CD4-positive, alpha-beta T cell treated with Interleukin-4 for 1 hour (primary cell): ENCODE measurements at regions not wholly inside any gene's neighbourhood (a gene's known extent, or its start where the extent isn't known, plus 50 kb on each side); places are given as distances from the start of the nearest gene placed in this dataset.

ENCODE experiments used
- DNase-seq, 2 donors: peaks; one replicate each; pipeline ENCODE4 v3.0.0-alpha.2; 2020 to 2022

DNA sequence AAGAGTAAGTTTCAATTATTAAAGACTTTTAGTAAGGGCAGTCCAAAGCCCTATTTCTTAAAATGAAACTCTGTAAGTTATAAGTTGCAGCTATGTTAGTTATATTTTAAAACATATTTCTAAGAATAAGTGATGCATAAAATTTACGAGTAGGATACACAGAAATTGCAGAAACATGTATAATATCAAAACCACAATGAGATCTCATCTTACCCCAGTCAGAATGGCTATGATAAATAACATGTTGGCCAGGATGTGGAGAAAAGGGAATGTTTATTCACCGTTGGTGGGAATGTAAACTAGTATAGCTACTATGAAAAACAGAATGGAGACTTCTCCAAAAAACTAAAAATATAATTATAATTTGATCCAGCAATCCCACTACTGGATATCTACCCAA is 201.2 kb downstream of the CBLN2 start:
- DNase-seq: no peak

DNA sequence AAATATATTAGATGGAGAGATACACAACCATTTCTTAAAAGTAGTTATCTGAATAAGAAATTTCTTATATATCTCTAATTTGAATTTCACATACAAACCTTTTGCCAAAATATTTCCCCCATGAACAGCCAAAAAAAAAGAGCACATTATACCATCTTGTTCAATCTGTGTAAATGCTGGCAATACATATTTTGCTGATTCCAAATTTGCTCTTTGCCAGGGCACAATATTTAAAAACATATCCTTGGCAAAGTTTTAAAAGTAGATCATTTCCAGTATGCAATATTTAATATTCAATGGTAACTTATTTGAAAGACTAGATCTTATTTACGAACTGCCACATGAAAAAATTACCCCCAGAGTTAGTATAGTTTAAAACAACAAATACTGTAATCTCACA is 204.2 kb downstream of the CBLN2 start:
- DNase-seq: no peak

DNA sequence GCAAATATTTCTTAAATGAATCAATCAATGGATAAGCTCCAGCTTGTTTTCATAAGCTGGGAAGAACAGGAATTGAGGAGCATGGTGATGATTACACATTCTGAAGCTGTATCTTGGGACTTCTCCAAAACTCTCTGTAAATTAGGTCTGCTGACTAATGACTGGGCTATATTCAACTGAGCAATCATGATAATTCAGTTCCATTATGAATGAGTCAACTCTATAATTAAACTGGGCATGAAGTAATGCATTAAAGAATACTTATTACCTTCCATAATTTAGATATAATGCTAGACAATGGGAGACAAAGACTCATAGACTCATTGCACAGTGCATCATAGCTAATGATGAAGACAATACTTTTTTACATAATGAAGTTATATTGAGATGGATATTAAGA is 207.4 kb downstream of the CBLN2 start:
- DNase-seq: no peak

DNA sequence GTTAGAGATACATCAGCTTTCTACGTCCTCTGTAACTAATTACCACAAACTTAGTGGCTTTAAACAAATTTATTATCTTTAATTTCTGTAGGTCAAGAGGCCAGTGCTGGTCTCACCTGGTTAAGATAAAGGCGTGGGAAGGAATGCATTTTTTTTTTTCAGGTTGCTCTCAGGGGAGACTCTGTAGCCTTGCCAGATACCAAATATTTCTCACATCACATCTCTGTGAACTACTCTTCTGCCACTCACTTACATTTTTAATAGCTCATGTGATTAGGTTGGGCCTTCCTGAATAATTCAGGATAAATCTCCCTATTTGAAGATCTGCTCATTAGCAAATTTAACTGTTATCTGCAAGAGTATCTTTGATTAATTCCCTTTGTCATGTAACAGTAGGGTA is 214.6 kb downstream of the CBLN2 start:
- DNase-seq: no peak

DNA sequence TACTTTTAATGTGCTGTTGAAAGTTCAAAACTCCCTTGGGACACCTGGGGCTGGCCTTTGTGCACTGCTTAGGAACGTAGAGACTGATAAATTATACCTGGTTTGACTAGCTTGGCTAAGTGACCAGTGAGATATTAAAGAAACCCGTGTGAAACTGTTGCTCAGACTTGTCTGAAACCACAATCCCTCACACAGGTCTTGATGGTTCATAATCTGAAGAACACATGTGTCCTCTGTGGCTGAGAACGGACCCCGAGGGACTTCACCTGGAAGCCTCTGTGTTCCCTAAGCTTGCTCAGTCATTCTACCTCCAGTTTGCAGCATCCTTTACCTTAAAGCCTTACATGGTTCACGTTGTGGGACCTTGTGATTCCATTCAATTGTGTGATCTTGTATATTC is 218.8 kb downstream of the CBLN2 start:
- DNase-seq: no peak

DNA sequence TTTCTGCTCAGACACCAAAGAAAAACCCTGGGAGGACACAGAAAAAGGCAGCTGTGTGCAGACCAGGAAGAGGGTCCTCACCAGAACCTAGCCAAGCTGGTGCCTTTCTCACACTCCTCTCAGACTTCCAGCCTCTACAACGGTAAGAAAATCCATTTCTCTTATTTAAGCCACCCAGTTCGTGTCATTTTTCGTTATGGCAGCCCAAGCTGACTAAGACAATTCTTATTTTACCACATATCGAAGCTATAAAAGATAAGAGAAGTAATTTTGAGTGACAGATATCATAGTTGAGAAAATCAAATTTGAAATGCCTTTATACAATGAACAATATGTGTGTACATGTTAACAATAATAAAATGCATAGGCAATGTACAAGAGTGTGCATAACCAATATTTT is 219.5 kb downstream of the CBLN2 start:
- no peak for DNase-seq

DNA sequence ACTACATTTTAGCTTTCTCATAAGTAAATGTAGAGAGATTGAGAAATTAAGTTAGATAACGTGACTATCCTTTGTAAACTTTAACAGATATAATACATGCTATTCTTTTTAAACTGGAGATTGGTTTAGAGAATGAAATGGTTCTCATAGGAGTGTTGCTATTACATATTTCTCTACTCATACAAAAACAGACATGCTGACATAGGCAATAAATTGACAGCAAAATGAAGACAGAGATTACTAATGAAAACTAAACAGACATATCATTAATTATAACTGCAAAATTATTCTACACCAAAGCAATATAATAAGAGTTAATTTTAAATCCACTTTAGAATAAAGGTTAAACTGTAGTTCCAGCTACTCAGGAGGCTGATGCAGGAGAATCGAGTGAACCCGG is 227.6 kb downstream of the CBLN2 start:
- no peak for DNase-seq

DNA sequence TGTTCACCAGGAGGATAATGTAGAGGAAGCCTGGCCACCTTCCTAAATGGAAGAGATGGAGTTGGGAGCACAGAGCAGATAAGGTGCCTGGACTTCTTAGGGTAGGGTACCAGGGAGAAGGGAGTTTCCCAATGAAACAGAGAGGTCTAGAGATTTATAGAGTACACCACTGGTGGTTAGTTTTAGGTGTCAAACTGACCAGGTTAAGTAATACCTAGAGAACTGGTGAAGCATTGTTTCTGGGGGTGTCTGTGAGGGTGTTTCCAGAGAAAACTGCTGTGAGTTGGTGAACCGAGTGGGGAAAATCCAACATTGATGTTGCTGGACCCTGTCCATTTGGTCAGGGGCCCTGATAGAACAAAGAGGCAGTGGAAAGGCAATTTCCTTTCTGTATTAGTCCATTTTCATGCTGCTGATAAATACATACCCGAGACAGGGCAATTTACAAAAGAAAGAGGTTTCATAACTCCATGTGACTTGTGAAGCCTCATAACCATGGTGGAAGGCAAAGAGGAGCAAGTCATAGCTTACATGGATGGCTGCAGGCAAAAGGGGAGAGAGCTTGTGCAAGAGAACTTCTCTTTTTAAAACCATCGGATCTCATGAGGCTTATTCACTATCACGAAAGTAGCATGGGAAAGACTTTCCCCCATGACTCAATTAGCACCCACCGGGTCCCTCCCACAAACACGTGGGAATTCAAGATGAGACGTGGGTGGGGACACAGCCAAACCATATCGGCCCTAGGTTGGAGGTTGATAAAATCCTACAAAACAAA is 260.8 kb downstream of the CBLN2 start:
- no peak for DNase-seq

DNA sequence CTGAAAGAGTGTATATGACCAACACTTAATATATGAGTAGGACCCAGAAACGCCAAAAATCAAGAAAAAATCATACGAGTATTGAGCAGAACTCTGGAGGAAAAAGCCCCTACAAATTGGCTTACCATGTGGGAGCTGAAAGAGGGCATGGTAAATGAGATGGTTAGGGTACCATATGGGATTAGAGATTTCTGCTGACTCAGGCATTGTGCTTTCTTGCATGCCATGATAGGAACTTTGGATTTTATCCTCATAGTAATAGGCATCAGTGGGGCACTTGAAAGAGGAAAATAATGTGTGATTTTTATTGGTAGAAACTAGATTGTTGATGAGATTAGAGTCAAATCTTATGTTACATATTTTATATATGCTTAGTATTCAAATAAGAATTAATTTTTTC is 271.1 kb downstream of the CBLN2 start:
- no peak for DNase-seq

DNA sequence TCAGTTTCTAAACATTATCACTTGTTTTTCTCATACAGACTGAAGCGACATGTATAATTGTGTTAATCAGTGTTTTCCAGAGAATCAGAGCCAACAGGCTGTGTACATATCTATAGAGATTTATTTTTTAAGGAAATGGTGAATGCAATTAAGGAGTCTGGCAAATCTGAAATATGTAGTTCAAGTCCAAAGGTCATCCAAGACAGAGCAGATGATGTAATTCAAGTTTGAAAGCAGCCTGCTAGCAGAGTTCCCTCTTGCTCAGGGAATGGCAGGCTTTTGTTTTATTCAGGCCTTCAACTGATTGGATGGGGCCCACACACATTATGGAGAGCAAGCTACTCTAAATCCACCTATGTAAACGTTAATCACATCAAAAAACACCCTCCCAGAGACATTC is 282.6 kb downstream of the CBLN2 start:
- no peak for DNase-seq

DNA sequence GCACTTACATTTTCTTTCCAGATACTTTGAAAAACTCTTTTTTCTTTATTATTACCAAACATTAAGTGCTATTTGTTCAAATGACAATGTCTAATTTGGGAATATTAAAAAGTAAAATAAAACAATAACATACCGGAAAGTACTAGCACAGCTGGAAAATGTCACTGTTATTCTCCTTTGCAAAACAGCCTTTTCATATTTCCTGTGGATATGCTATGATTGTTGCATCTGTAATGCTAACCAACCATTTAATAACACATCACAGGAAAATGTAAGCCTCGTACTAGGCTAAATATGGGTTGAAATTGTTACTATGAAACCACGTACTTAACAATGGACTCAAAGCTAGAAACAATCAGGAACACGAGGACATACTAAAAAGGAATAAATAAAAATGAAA is 298.1 kb downstream of the CBLN2 start:
- no peak for DNase-seq

DNA sequence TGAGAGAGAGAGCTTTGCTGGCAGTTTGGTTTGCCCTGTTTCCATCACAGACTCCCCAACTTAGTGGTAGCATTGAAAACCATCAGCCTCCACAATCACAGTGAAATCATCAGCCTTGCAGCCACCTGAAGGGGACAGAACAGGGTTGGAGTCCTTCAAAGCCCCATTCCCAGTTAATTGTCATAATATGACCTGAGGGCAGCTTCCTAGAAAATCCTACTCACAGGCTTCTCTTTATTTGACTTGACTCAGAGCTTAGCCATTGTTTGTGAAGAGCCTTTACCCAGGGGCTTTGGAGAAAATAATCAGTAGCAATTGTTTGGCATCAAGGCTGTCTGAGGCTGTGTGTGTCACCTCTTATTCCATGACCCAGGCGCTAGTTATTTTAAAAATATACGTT is 308.7 kb downstream of the CBLN2 start:
- DNase-seq: no peak

DNA sequence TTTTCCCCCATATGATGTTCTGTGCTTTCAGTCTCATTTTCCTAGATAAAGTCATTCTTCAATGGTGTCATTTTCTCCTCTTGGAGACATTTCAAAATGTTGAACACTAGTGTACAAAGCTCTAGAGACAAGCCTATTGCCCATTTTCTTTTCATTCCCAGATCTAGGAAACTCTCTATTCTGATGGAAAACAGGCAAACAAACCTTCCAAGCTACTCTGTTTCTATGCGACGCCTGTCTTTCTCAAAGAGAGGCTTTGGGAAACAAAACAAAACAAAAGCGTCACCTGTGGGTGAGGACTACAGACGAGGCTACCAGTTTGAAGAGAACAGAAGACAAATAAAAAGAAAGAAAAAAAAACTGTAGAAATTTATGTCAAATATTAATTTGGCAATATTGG is 311.0 kb downstream of the CBLN2 start:
- no peak for DNase-seq

DNA sequence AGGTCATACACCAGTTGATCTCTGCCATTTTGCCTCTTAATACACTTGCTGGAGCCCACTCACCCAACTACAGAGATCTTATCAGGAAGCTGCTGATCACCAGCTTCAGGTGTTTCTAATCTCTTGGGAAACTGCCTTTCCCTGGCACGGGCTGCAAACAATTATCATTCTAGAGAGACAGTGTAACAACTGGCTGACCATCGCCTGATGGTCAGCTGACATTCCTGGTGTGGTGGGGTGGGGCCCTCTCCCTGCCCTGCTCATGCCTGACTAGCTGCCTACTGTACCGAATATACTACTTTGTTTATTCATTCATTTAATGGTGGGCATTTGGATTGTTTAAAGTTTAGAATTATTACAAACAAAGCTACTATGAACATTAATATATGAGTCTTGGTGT is 311.5 kb downstream of the CBLN2 start:
- DNase-seq: no peak

DNA sequence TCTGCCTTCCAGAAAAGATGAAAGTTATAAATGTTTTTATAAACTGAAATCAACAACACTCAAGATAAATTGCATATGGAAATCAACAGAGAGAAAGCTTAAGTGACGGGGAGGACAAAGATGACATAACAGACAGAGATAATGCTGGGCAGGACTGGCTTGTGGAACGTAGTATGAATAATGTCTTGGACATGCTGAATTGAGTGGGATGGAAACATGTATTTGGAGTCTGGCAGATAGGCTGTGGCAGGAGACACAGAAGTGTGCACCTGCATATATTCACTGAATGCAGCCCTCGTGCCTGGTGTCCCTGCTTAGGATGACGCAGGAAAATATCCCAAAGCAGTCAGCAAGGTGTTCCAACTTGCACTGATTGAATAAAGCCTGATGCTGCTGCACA is 318.2 kb downstream of the CBLN2 start:
- DNase-seq: no peak

DNA sequence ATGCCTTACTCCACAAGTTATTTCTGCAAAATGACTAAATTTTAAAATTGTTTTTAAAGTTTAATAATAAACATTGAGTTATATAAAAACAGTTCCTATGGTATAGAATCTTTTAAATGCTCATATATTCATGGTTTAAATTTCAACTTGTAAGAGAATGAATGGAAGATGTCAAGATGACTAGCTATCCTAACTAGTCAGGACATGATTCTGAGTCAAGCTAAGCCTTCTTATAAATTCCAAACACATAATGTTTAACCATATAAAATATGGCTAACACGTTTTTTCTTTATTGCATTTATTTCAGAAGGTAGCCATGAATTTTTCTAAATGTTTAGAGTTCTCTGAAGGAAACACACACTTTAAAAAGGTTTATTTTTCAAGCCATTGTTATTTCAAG is 320.4 kb downstream of the CBLN2 start:
- no peak for DNase-seq

DNA sequence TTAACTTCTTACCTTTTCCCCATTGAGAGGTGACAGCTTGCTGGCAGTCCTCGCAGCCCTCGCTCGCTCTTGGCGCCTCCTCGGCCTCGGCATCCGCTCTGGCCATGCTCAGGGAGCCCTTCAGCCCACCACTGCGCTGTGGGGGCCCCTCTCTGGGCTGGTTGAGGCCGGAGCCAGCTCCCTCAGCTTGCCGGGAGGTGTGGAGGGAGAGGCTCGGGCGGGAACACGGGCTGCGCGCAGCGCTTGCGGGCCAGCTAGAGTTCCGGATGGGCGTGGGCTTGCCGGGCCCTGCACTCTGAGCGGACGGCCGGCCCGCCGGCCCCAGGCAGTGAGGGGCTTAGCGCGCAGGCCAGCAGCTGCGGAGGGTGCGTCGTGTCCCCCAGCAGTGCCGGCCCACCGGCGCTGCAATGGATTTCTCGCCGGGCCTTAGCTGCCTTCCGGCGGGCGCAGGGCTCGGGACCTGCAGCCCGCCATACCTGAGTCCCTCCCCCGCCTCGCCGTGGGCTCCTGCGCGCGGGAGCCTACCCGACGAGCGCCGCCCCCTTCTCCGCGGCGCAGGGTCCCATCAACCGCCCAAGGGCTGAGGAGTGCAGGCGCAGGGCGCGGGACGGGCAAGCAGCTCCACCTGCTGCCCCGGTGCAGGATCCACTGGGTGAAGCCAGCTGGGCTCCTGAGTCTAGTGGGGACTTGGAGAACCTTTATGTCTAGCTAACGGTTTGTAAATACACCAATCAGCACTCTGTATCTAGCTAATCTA is 335.0 kb downstream of the CBLN2 start:
- no peak for DNase-seq

DNA sequence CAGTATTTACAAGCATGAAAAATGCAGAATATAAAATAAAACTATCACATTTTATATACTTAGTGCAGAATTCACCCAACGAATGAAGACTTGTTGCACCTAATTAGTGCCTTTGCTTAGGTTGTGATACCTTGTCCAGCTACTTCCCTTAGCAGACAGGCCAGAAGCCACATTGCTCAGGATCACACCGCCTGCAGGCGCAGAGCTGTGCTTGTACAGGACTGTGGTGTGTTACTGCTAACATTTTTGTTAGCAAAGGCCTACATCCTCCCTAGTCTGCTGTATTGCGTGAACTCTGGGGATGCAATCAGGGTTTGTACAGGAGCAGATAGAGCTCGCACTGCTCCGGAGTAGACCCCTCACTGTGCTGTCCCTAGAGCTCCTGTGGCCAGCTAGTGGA is 336.9 kb downstream of the CBLN2 start:
- no peak for DNase-seq

DNA sequence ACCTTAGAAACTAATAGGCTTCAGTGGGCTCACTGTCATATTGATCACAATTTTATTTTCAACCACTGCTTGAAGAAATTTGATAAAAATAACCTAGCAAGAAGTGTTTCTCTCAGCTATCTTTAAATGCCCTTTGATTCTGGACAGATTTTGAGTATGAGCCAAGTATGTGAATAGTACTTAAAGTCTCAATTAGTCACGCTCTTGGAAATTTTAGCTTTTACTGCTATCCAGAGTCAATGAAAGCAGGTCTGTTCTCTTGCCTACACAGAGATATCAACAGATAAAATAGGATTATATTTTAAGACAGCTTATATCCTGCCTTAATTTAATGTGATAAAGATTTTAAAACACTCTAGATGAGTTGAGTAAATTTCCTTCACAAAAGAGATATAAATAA is 337.3 kb downstream of the CBLN2 start:
- DNase-seq: no peak

DNA sequence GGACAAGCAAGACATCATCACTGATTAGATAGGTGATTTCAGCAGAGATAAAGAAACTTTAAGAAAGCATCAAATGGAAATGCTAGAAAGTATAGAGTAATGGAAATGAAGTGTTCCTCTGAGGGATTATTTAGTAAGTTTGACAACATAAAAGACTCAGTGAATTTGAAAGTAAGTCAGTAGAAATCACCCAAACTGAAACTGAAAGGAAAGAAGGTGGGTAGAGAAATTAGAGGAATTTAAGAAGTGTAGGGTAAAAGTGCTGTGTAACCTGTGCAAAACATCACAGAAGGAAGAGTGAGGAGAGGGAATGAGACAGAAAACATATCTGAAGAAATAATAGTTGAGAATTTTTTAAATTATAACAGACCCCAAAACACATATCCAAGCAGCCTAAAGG is 343.1 kb downstream of the CBLN2 start:
- no peak for DNase-seq

DNA sequence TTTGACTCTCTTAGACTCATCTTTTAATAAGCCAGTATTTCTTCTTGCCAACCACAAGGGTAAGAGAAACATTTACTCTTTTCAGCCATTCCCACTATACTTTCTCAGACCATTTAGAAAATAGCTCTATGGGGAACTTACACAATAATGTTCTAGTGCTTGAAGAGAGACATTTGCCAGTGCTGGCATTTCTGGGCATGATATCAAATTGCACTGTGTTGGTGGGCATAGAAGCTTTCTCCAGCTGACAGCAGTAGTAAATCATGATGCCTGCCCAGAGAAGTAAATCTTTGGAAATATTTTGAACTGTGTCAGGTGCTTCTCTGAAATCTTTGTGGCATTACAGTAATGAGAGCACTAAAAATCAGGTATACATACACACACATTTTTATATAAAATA is 346.6 kb downstream of the CBLN2 start:
- DNase-seq: no peak

DNA sequence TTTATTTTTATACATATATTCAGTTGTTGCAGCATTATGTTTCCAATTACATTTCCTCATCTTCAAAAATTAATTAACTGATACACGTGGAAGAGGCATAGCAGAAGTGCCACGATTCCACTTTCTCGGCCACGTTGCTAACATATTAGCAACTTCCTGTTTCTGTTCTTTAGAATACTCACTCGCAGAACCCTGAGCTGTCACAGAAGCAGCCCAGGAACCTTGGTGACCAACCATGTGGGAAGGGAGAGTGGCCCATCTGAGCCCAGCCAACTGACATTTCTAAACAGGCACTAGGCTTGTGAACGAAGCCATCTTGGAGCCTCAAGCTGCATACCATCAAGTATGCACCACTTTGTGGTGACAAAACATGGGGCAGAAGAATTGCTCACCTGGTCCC is 350.1 kb downstream of the CBLN2 start:
- no peak for DNase-seq

DNA sequence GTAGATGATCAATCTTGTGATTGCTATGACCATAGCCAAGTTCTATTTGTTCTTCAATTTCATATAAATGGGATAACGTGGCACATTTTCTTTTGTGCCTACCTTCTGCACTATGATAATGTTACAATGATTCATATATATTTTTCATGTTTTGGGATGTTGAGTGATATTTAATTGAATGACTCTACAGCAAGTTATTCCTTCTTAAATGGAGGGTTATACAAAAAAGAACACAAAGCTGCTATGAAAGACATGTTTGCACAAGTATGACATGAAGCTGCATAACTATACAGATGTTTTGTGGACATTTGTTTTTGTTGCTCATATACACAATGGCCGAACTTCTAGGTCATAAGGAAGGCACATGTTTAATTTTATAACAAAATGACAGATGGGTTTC is 356.2 kb downstream of the CBLN2 start:
- DNase-seq: no peak

DNA sequence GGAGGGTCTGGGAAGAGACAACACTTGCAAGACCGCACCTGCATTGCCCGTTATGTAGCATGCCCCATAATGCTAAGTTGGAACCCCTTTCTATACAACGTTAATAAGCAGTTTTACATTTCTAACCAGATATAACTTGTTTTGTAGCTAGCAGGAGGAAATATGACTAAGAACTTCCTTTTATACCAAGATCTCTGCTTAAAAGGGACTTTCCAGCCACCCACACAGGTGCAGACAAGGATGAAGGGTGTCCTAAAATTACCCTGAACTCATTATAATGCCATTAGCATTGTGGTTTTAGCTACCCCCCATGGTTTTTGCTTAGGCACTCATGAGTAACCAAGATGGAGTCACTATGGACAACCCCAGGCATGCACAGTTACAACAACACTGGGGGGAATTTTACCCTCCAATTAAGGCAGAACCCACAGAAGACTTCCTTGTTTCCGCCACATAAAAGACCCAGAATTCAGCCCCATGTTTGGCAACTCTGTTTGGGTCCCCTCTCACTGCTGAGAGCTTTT is 362.8 kb downstream of the CBLN2 start:
- no peak for DNase-seq

DNA sequence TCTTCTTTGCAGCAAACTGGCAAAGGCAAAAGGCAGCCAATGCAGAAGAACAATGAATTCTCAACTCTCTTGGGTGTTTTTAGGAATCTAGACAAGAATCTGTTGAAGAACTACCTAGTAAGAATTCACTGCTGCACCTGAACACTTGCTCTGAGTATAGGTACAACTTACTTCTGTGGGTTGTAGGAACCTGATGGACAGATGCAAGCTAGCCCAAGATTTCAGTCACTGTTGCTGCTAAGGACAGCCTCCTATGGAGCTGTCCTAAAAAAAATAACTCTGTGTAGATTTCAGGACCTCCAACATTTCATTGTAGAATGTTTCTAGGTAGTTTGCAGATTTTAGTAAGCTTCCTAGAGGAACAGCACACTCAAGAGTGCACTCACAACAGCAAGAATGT is 363.5 kb downstream of the CBLN2 start:
- no peak for DNase-seq
